ENCODE measurements at regions not wholly inside any gene's neighbourhood (a gene's known extent, or its start where the extent isn't known, plus 50 kb on each side); places are given as distances from the start of the nearest gene placed in this dataset.

DNA sequence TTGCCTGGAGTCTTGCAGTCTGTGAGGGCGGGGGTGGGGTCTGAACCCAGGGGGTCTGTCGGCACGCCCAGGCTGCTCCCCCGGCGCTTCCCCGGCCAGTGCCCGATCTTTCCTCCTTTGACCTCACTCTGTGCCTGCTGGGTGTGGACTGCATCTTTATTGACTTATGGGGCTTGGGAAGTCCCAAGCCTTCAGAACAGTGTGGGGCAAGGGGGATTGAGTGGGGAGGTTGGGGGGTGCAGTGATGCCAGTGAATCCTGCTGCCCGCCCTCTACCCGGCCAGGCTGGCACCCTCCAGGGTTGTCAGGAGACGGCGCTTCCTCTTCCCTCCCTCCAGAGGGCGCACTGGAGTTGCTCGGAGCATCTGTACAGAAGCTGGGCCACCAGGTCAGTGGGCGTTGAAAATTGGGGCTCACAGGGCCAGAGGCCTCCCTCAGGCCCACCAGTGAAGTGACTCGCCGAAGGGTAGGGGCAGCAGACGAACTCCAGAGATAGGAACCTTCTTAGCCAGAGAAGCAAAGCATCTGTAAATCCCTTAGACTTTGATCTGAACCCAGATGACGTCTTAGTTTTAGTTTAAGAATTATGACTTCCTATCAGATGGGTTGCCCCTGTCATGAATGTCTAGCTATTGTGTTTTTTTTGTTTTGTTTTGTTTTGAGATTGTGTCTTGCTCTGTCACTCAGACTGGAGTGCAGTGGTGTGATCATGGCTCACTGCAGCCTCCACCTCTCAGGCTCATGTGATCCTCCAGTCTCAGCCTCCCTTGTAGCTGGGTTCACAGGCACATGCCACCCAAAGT, 184.8 kb upstream of the CIBAR2 start:
- H3K9me3 Mint-ChIP-seq: no peaks in the 10 kb centered on the region
- peak overlapping the region; percentile 37 to 53 for H3K4me3 Mint-ChIP-seq
- H3K4me1 ChIP-seq (ENCODE audit: control insufficient read depth in 1 of 2, insufficient read depth in 2 of 2, low read length in 2 of 2): peaks cover under 1 to 4% of the 10 kb centered on the region in 2 donors
- no peak overlapping the region for H3K27ac ChIP-seq (ENCODE audit: low read depth in 1 of 2, low read length in 2 of 2)
- no peaks in the 10 kb centered on the region for H3K36me3 Mint-ChIP-seq
- no peaks in the 10 kb centered on the region for H3K36me3 ChIP-seq (replicated peaks in 1 of 2; ENCODE audit: control insufficient read depth in 1 of 2, insufficient read depth in 2 of 2, low read length in 2 of 2)
- no peaks in the 10 kb centered on the region for H4K20me1 ChIP-seq (ENCODE audit: insufficient read depth, low read length)
- H2AFZ ChIP-seq (ENCODE audit: insufficient read depth, low read depth, low read length, poor library complexity, severe bottlenecking): no peak overlapping the region
- peak overlapping the region in 1 of 7 donors; percentile 6 for H3K27ac Mint-ChIP-seq
- peak; percentile 47 to 61 (median 49) for DNase-seq
- 45% methylated on average over 15 of the region's 18 CpGs for WGBS (ENCODE audit: insufficient coverage)
- H3K27me3 Mint-ChIP-seq (ENCODE audit: low read depth in 3 of 3): peaks cover 2 to 10% (median 4%) of the 10 kb centered on the region in 3 donors
- no peaks in the 10 kb centered on the region for H3K79me2 ChIP-seq (ENCODE audit: insufficient read depth, low read length)
- H3K4me1 Mint-ChIP-seq: peaks cover 9% of the 10 kb centered on the region
- TF ChIP-seq, protein P1, sequence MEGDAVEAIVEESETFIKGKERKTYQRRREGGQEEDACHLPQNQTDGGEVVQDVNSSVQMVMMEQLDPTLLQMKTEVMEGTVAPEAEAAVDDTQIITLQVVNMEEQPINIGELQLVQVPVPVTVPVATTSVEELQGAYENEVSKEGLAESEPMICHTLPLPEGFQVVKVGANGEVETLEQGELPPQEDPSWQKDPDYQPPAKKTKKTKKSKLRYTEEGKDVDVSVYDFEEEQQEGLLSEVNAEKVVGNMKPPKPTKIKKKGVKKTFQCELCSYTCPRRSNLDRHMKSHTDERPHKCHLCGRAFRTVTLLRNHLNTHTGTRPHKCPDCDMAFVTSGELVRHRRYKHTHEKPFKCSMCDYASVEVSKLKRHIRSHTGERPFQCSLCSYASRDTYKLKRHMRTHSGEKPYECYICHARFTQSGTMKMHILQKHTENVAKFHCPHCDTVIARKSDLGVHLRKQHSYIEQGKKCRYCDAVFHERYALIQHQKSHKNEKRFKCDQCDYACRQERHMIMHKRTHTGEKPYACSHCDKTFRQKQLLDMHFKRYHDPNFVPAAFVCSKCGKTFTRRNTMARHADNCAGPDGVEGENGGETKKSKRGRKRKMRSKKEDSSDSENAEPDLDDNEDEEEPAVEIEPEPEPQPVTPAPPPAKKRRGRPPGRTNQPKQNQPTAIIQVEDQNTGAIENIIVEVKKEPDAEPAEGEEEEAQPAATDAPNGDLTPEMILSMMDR (IDR thresholded peaks at IDR 0.05): peak; percentile 94
- H3K9ac ChIP-seq (ENCODE audit: insufficient read depth, low read length, poor library complexity, severe bottlenecking): no peak overlapping the region
- H3K27me3 ChIP-seq (ENCODE audit: control insufficient read depth in 2 of 2, insufficient read depth in 2 of 2, low read length in 2 of 2): no peaks in the 10 kb centered on the region
- intact Hi-C loops (cut with micrococcal nuclease): loop anchor here (5.0 to 10.0 kb wide), 2 partner anchors 35 to 418 kb away; no protein-coding TSS in a partner anchor
- no peak overlapping the region for H3K4me2 ChIP-seq (replicated peaks; ENCODE audit: extremely low read depth, low read length, poor library complexity, severe bottlenecking)
- no peak overlapping the region for H3K4me3 ChIP-seq (replicated peaks in 1 of 3; ENCODE audit: low read depth in 2 of 3, low read length in 3 of 3)
- no peaks in the 10 kb centered on the region for H3K9me3 ChIP-seq (replicated peaks in 1 of 2; ENCODE audit: control insufficient read depth in 1 of 2, insufficient read depth in 1 of 2, low read length in 2 of 2)

DNA sequence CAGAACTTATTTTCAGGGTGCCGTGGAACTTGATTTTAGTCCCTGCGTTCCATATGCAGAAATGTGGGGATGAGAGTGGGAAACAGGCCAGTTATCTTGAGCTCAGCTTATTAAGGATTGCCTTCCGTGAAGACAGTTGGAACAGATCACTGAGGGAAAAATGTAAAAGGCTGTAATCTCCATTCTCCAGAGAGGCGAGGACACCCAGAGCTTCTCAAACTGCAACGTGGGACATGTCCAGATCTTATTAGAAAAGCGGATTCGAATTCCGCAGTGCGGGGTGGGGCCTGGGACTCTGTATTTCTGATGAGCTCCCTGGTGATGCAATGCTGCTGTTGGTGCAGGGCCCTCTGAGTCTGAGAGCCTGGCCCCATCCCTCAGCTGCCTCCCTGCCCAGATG, 185.6 kb upstream of the CIBAR2 start:
- DNase-seq: no peak
- Histone ChIP-seq H3K4me3 (replicated peaks in 1 of 3; ENCODE audit: low read depth in 2 of 3, low read length in 3 of 3) (no peak overlapping the region), H3K79me2 (ENCODE audit: insufficient read depth, low read length) (no peaks in the 10 kb centered on the region), H3K36me3 (replicated peaks in 1 of 2; ENCODE audit: control insufficient read depth in 1 of 2, insufficient read depth in 2 of 2, low read length in 2 of 2) (no peaks in the 10 kb centered on the region), H3K9me3 (replicated peaks in 1 of 2; ENCODE audit: control insufficient read depth in 1 of 2, insufficient read depth in 1 of 2, low read length in 2 of 2) (no peaks in the 10 kb centered on the region), H3K4me1 (ENCODE audit: control insufficient read depth in 1 of 2, insufficient read depth in 2 of 2, low read length in 2 of 2) (peaks cover 0 to under 1% of the 10 kb centered on the region in 2 donors), H4K20me1 (ENCODE audit: insufficient read depth, low read length) (no peaks in the 10 kb centered on the region), H2AFZ (ENCODE audit: insufficient read depth, low read depth, low read length, poor library complexity, severe bottlenecking) (no peak overlapping the region), H3K27me3 (ENCODE audit: control insufficient read depth in 2 of 2, insufficient read depth in 2 of 2, low read length in 2 of 2) (no peaks in the 10 kb centered on the region), H3K9ac (ENCODE audit: insufficient read depth, low read length, poor library complexity, severe bottlenecking) (no peak overlapping the region), H3K27ac (ENCODE audit: low read depth in 1 of 2, low read length in 2 of 2) (no peak overlapping the region), H3K4me2 (replicated peaks; ENCODE audit: extremely low read depth, low read length, poor library complexity, severe bottlenecking) (no peak overlapping the region)
- no peaks in the 10 kb centered on the region for H3K9me3 Mint-ChIP-seq
- no peak overlapping the region for H3K27ac Mint-ChIP-seq
- intact Hi-C loops (cut with micrococcal nuclease): loop anchor here (5.0 to 10.0 kb wide), 2 partner anchors 34 to 417 kb away; no protein-coding TSS in a partner anchor
- peaks cover 2 to 10% (median 4%) of the 10 kb centered on the region in 3 donors for H3K27me3 Mint-ChIP-seq (ENCODE audit: low read depth in 3 of 3)
- no peaks in the 10 kb centered on the region for H3K36me3 Mint-ChIP-seq
- WGBS (ENCODE audit: insufficient coverage): 98% methylated on average over 8 of the region's 9 CpGs
- H3K4me1 Mint-ChIP-seq: peaks cover 7% of the 10 kb centered on the region
- TF ChIP-seq, protein P1 (IDR thresholded peaks at IDR 0.05): no peak
- no peak overlapping the region for H3K4me3 Mint-ChIP-seq

Measured in CD14-positive monocyte (primary cell).